ENCODE measurements at regions not wholly inside any gene's neighbourhood (a gene's known extent, or its start where the extent isn't known, plus 50 kb on each side); places are given as distances from the start of the nearest gene placed in this dataset.

GRCh38 chr2:11017921-11018320, 106.2 kb downstream of the KCNF1 start:
- TF ChIP-seq CTCF (IDR thresholded peaks at IDR 0.05; ENCODE audit: low read depth, low read length, poor library complexity, severe bottlenecking) (no peak), EZH2phosphoT487 (IDR thresholded peaks at IDR 0.05; ENCODE audit: borderline replicate concordance, low read length) (no peak)
